A673 (cell line): ENCODE measurements at regions not wholly inside any gene's neighbourhood (a gene's known extent, or its start where the extent isn't known, plus 50 kb on each side); places are given as distances from the start of the nearest gene placed in this dataset.

Source experiments
- BruUV-seq: library from RNA; stranded (reverse); fragments of 400-500 nt; replicated peaks from 2 replicates; lab custom pipeline; 2021; lab: Mats Ljungman, UMichigan
- CTCF ChIA-PET: fragments of 300-600 bp; sonication (Branson Sonifier 250); formaldehyde crosslinking; loops from one replicate; lab custom pipeline; 2022; ENCODE audit warnings: antibody characterized with exemption; lab: Charles Lee
- POLR2A ChIA-PET: fragments of 300-600 bp; sonication (Branson Sonifier 250); formaldehyde crosslinking; loops from one replicate; lab custom pipeline; 2022; ENCODE audit warnings: antibody characterized with exemption; ENCODE audit not compliant: low non-redundant PET; lab: Charles Lee
- DNase-seq: peaks from one replicate; pipeline ENCODE4 v3.0.0-alpha.2; 2015; ENCODE audit warnings: low spot score
- H3K27ac ChIP-seq: fragments of 200-600 bp; sonication (generic); 2 replicates; pipeline ENCODE4 v1.5.1; 2016; ENCODE audit warnings: mixed run types, low read depth, mild to moderate bottlenecking, mixed read lengths, antibody characterized with exemption, low read length; ENCODE audit not compliant: poor library complexity, severe bottlenecking
- H3K27me3 ChIP-seq: fragments of 200-600 bp; sonication (generic); replicated peaks from 2 replicates; pipeline ENCODE4 v1.6.1; 2017; ENCODE audit warnings: mixed run types, low read depth, mild to moderate bottlenecking, mixed read lengths, antibody characterized with exemption, low read length; ENCODE audit not compliant: insufficient read depth, poor library complexity
- H3K36me3 ChIP-seq: fragments of 200-600 bp; sonication (generic); 2 replicates; pipeline ENCODE4 v1.6.1; 2016; ENCODE audit warnings: mixed run types, mild to moderate bottlenecking, mixed read lengths, antibody characterized with exemption, low read length; ENCODE audit not compliant: insufficient read depth, poor library complexity, severe bottlenecking
- H3K4me1 ChIP-seq: fragments of 200-600 bp; sonication (generic); 2 replicates; pipeline ENCODE4 v1.6.1; 2017; ENCODE audit warnings: mixed run types, mild to moderate bottlenecking, mixed read lengths, antibody characterized with exemption, low read length; ENCODE audit not compliant: insufficient read depth, poor library complexity, severe bottlenecking
- H3K4me3 ChIP-seq: fragments of 200-600 bp; sonication (generic); 2 replicates; pipeline ENCODE4 v1.5.1; 2016; ENCODE audit warnings: low read depth, mixed run types, mild to moderate bottlenecking, mixed read lengths, low read length; ENCODE audit not compliant: poor library complexity, severe bottlenecking
- H3K9me3 ChIP-seq: fragments of 200-600 bp; sonication (generic); 2 replicates; pipeline ENCODE4 v1.6.1; 2016; ENCODE audit warnings: mixed run types, low read depth, mild to moderate bottlenecking, mixed read lengths, antibody characterized with exemption, low read length; ENCODE audit not compliant: poor library complexity, severe bottlenecking
- EZH2 ChIP-seq: fragments of 200-600 bp; sonication (generic); IDR thresholded peaks from 2 replicates; pipeline ENCODE4 v1.6.1; 2017; ENCODE audit warnings: borderline replicate concordance, low read depth, mild to moderate bottlenecking, mixed read lengths, antibody characterized with exemption, low read length; ENCODE audit not compliant: poor library complexity, severe bottlenecking
- intact Hi-C: fragments of 100-400 bp; cut with micrococcal nuclease; formaldehyde crosslinking; loops from one replicate; pipeline ENCODE4 v1.10.0; 2022; ENCODE audit not compliant: unreplicated experiment
- TF ChIP-seq, protein P1 (sequence below): fragments of 300-800, 200-600 bp; sonication (generic); conservative IDR thresholded peaks from 2 replicates; pipeline ENCODE4 v1.5.1; 2017; ENCODE audit warnings: low read depth, mild to moderate bottlenecking, antibody characterized with exemption, low read length, moderate library complexity, mixed read lengths

GRCh38 chr20:60453388-60454246 is 495.4 kb downstream of the CDH26 start:
- POLR2A ChIA-PET: no interaction called here
- BruUV-seq: no TSS peak
- no peak for DNase-seq

GRCh38 chr20:60454491-60454890 is 496.3 kb downstream of the CDH26 start:
- no peaks in the 10 kb centered on the region for H3K27me3 ChIP-seq
- POLR2A ChIA-PET: no interaction called here
- no peak overlapping the region for H3K4me3 ChIP-seq
- no TSS peak for BruUV-seq
- intact Hi-C loops: no loop called here
- no peaks in the 10 kb centered on the region for H3K9me3 ChIP-seq
- no peak for TF ChIP-seq EZH2
- TF ChIP-seq, protein P1, sequence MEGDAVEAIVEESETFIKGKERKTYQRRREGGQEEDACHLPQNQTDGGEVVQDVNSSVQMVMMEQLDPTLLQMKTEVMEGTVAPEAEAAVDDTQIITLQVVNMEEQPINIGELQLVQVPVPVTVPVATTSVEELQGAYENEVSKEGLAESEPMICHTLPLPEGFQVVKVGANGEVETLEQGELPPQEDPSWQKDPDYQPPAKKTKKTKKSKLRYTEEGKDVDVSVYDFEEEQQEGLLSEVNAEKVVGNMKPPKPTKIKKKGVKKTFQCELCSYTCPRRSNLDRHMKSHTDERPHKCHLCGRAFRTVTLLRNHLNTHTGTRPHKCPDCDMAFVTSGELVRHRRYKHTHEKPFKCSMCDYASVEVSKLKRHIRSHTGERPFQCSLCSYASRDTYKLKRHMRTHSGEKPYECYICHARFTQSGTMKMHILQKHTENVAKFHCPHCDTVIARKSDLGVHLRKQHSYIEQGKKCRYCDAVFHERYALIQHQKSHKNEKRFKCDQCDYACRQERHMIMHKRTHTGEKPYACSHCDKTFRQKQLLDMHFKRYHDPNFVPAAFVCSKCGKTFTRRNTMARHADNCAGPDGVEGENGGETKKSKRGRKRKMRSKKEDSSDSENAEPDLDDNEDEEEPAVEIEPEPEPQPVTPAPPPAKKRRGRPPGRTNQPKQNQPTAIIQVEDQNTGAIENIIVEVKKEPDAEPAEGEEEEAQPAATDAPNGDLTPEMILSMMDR: no peak
- no peaks in the 10 kb centered on the region for H3K36me3 ChIP-seq
- H3K4me1 ChIP-seq: no peaks in the 10 kb centered on the region
- DNase-seq: no peak
- no peak overlapping the region for H3K27ac ChIP-seq
- CTCF ChIA-PET: no interaction called here

More at GRCh38 chr20:60453388-60454246, 495.4 kb downstream of the CDH26 start:
- CTCF ChIA-PET: no interaction called here
- intact Hi-C loops: no loop called here
- TF ChIP-seq EZH2: no peak
- TF ChIP-seq, protein P1: no peak
- Histone ChIP-seq H3K9me3 (no peaks in the 10 kb centered on the region), H3K27me3 (no peaks in the 10 kb centered on the region), H3K4me1 (no peaks in the 10 kb centered on the region), H3K4me3 (no peak overlapping the region), H3K27ac (no peak overlapping the region), H3K36me3 (no peaks in the 10 kb centered on the region)

DNA sequence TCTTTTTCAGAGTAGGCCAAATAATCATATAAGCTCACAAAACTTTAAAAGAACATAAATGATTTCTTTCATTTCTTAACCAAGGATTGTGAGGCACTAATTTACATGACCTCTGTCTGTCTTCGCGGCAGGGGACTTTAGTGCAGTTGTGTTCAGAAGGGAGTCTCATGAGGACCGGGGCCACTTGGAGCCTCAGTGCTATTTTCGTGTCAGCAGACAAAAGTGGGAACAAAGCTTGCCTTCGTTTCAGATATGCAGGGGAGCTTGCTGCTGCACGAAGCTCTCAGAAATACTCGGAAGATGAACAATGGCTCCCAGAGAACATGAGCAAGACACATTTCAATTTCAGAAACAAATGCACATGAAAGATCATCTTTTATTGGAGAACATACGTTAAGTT is 497.0 kb downstream of the CDH26 start:
- no TSS peak for BruUV-seq
- DNase-seq: no peak
- Histone ChIP-seq H3K27ac (no peak overlapping the region), H3K4me1 (no peaks in the 10 kb centered on the region), H3K36me3 (no peaks in the 10 kb centered on the region), H3K27me3 (no peaks in the 10 kb centered on the region), H3K9me3 (peaks cover 3% of the 10 kb centered on the region), H3K4me3 (no peak overlapping the region)
- intact Hi-C loops: no loop called here
- no peak for TF ChIP-seq EZH2
- TF ChIP-seq, protein P1: no peak
- ChIA-PET POLR2A (no interaction called here), CTCF (no interaction called here)
